ENCODE measurements at regions not wholly inside any gene's neighbourhood (a gene's known extent, or its start where the extent isn't known, plus 50 kb on each side); places are given as distances from the start of the nearest gene placed in this dataset.

GRCh38 chr22:47291565-47292495 lies 529.4 kb downstream of the TBC1D22A start:
- Histone ChIP-seq H3K27ac (no peak overlapping the region), H3K36me3 (no peaks in the 10 kb centered on the region), H3K4me3 (no peak overlapping the region), H3K27me3 (no peaks in the 10 kb centered on the region), H3K9me3 (no peaks in the 10 kb centered on the region), H3K4me1 (no peaks in the 10 kb centered on the region)
- no peak for TF ChIP-seq CTCF (IDR thresholded peaks at IDR 0.05)
- 81 to 82% methylated on average over 17 to 18 of the region's 18 CpGs for WGBS, 2 donors
- DNase-seq (ENCODE audit: low spot score in 2 of 2) = no peak

- no peaks in the 10 kb centered on the region for H3K4me1 ChIP-seq
- no peaks in the 10 kb centered on the region for H3K27me3 ChIP-seq
- WGBS, 2 donors = 87 to 88% methylated on average over 20 of the region's 20 CpGs
- H3K27ac ChIP-seq = no peak overlapping the region
- H3K4me3 ChIP-seq = no peak overlapping the region
- H3K9me3 ChIP-seq = no peaks in the 10 kb centered on the region
- DNase-seq (ENCODE audit: low spot score in 2 of 2) = no peak
- no peaks in the 10 kb centered on the region for H3K36me3 ChIP-seq
- TF ChIP-seq POLR2A (IDR thresholded peaks at IDR 0.05) (no peak), CTCF (IDR thresholded peaks at IDR 0.05) (no peak), EP300 (IDR thresholded peaks at IDR 0.05) (no peak)
Observed at GRCh38 chr22:47290706-47291430, 528.4 kb downstream of the TBC1D22A start.

GRCh38 chr22:47289336-47289985 lies 527.0 kb downstream of the TBC1D22A start:
- H3K36me3 ChIP-seq = no peaks in the 10 kb centered on the region
- H3K27me3 ChIP-seq = no peaks in the 10 kb centered on the region
- WGBS, 2 donors = 69 to 75% methylated on average over 11 to 12 of the region's 12 CpGs
- H3K4me3 ChIP-seq = no peak overlapping the region
- H3K27ac ChIP-seq = no peak overlapping the region
- no peak for DNase-seq (ENCODE audit: low spot score in 2 of 2)
- no peaks in the 10 kb centered on the region for H3K4me1 ChIP-seq
- TF ChIP-seq POLR2A (IDR thresholded peaks at IDR 0.05) = no peak
- TF ChIP-seq CTCF (IDR thresholded peaks at IDR 0.05) = no peak
- TF ChIP-seq EP300 (IDR thresholded peaks at IDR 0.05) = no peak
- no peaks in the 10 kb centered on the region for H3K9me3 ChIP-seq

- H3K36me3 ChIP-seq = no peaks in the 10 kb centered on the region
- H3K4me1 ChIP-seq = no peaks in the 10 kb centered on the region
- H3K27me3 ChIP-seq = no peaks in the 10 kb centered on the region
- no peaks in the 10 kb centered on the region for H3K9me3 ChIP-seq
- H3K27ac ChIP-seq = no peak overlapping the region
- no peak for DNase-seq (ENCODE audit: low spot score in 2 of 2)
- TF ChIP-seq POLR2A (IDR thresholded peaks at IDR 0.05) = no peak
- TF ChIP-seq CTCF (IDR thresholded peaks at IDR 0.05) = no peak
- TF ChIP-seq EP300 (IDR thresholded peaks at IDR 0.05) = no peak
- WGBS, 2 donors = 75 to 81% methylated on average over 8 of the region's 8 CpGs
- H3K4me3 ChIP-seq = no peak overlapping the region
Observed at GRCh38 chr22:47288680-47289079, 526.2 kb downstream of the TBC1D22A start.

Data from tibial nerve (tissue), 4 donors.